ENCODE measurements at regions not wholly inside any gene's neighbourhood (a gene's known extent, or its start where the extent isn't known, plus 50 kb on each side); places are given as distances from the start of the nearest gene placed in this dataset.

DNA sequence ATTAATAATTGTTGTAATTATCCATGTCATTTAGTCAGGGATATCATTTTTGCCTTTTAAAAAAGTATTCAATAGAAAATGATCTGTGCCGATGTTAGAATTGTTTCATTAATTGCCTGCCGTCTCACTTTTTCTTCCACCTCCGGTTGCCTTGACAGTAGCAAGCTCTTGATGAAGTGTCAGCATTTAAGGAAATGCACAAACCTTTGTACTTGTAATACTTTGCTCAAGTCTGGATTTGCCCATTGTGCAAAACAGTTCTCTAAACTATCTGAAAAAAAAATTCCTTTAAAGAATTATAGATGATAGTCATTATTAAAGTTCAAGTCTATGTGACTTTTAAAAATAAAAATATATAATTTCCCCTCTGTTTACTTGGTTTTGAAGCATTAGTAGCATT is 619.7 kb downstream of the GATA3 start:
- TF ChIP-seq POLR2A (IDR thresholded peaks at IDR 0.05; ENCODE audit: low read depth, low read length) = no peak
- TF ChIP-seq TAF1 (IDR thresholded peaks at IDR 0.05; ENCODE audit: borderline replicate concordance, low read depth, low read length) = no peak
